ENCODE measurements at regions not wholly inside any gene's neighbourhood (a gene's known extent, or its start where the extent isn't known, plus 50 kb on each side); places are given as distances from the start of the nearest gene placed in this dataset.

DNA sequence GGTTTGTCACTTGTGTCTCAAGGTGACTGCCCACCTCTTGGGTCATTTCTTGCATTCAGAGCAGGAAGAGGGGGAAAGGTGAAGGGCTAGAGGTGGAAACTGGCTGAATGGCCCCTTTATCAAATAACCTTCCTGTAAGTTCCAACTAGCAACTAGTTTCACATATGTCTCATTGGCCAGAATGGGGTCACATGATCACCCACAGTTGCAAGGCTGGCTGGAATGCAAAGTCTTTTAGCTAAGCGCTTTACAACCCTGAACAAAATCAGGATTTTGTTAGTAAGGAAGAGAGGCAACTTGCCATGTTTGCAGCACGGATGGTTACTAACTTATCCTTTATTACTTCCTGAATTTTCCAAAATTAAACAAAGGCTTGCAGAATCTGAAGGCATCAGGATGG is 156.3 kb downstream of the EMX2 start:
- TF ChIP-seq, protein P1, sequence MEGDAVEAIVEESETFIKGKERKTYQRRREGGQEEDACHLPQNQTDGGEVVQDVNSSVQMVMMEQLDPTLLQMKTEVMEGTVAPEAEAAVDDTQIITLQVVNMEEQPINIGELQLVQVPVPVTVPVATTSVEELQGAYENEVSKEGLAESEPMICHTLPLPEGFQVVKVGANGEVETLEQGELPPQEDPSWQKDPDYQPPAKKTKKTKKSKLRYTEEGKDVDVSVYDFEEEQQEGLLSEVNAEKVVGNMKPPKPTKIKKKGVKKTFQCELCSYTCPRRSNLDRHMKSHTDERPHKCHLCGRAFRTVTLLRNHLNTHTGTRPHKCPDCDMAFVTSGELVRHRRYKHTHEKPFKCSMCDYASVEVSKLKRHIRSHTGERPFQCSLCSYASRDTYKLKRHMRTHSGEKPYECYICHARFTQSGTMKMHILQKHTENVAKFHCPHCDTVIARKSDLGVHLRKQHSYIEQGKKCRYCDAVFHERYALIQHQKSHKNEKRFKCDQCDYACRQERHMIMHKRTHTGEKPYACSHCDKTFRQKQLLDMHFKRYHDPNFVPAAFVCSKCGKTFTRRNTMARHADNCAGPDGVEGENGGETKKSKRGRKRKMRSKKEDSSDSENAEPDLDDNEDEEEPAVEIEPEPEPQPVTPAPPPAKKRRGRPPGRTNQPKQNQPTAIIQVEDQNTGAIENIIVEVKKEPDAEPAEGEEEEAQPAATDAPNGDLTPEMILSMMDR (IDR thresholded peaks at IDR 0.05), result no peak
- TF ChIP-seq POLR2A (IDR thresholded peaks at IDR 0.05), result no peak
